ENCODE measurements at regions not wholly inside any gene's neighbourhood (a gene's known extent, or its start where the extent isn't known, plus 50 kb on each side); places are given as distances from the start of the nearest gene placed in this dataset.

- no TSS peak for BruUV-seq (replicated peaks)
- H3K4me3 ChIP-seq (replicated peaks in 1 of 2; ENCODE audit: low read depth in 1 of 2, low read length in 2 of 2), result no peak overlapping the region
- H4K20me1 ChIP-seq (ENCODE audit: insufficient read depth), result no peaks in the 10 kb centered on the region
- peaks cover 33% of the 10 kb centered on the region for H3K27me3 ChIP-seq (ENCODE audit: insufficient read depth, low read length)
- H3K9me2 ChIP-seq (ENCODE audit: insufficient read depth), result no peaks in the 10 kb centered on the region
- H3K79me2 ChIP-seq (ENCODE audit: insufficient read depth, low read length), result no peaks in the 10 kb centered on the region
- TF ChIP-seq SIN3A (IDR thresholded peaks at IDR 0.05; ENCODE audit: low read depth) (no peak), SP1 (IDR thresholded peaks at IDR 0.05; ENCODE audit: low read depth) (no peak), ZBTB33 (IDR thresholded peaks at IDR 0.05; ENCODE audit: extremely low read depth, insufficient replicate concordance, low read length) (no peak), ZNF274 (IDR thresholded peaks at IDR 0.05; ENCODE audit: low read depth, low read length) (no peak), CEBPB (IDR thresholded peaks at IDR 0.05; ENCODE audit: low read depth) (no peak), POLR2A (IDR thresholded peaks at IDR 0.05; ENCODE audit: borderline replicate concordance, extremely low read depth, insufficient read depth, insufficient read length) (no peak), SRF (IDR thresholded peaks at IDR 0.05; ENCODE audit: low read depth) (no peak), ELF1 (IDR thresholded peaks at IDR 0.05; ENCODE audit: borderline replicate concordance, low read depth) (no peak), EZH2phosphoT487 (IDR thresholded peaks at IDR 0.05; ENCODE audit: borderline replicate concordance) (no peak), MAX (IDR thresholded peaks at IDR 0.05) (no peak), REST (IDR thresholded peaks at IDR 0.05; ENCODE audit: low read depth) (no peak), TCF7L2 (IDR thresholded peaks at IDR 0.05; ENCODE audit: borderline replicate concordance, extremely low read depth, insufficient read depth, insufficient read length) (no peak), EZH2 (IDR thresholded peaks at IDR 0.05) (no peak), RAD21 (IDR thresholded peaks at IDR 0.05; ENCODE audit: low read depth) (no peak), YY1 (IDR thresholded peaks at IDR 0.05; ENCODE audit: extremely low read depth, insufficient replicate concordance, low read depth, low read length) (no peak), EGR1 (IDR thresholded peaks at IDR 0.05; ENCODE audit: low read depth) (no peak), FOSL1 (IDR thresholded peaks at IDR 0.05; ENCODE audit: low read depth) (no peak), JUND (IDR thresholded peaks at IDR 0.05) (no peak)
- TF ChIP-seq, protein P1, sequence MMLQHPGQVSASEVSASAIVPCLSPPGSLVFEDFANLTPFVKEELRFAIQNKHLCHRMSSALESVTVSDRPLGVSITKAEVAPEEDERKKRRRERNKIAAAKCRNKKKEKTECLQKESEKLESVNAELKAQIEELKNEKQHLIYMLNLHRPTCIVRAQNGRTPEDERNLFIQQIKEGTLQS (IDR thresholded peaks at IDR 0.05), result no peak
- TF ChIP-seq, protein P2, sequence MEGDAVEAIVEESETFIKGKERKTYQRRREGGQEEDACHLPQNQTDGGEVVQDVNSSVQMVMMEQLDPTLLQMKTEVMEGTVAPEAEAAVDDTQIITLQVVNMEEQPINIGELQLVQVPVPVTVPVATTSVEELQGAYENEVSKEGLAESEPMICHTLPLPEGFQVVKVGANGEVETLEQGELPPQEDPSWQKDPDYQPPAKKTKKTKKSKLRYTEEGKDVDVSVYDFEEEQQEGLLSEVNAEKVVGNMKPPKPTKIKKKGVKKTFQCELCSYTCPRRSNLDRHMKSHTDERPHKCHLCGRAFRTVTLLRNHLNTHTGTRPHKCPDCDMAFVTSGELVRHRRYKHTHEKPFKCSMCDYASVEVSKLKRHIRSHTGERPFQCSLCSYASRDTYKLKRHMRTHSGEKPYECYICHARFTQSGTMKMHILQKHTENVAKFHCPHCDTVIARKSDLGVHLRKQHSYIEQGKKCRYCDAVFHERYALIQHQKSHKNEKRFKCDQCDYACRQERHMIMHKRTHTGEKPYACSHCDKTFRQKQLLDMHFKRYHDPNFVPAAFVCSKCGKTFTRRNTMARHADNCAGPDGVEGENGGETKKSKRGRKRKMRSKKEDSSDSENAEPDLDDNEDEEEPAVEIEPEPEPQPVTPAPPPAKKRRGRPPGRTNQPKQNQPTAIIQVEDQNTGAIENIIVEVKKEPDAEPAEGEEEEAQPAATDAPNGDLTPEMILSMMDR (IDR thresholded peaks at IDR 0.05 in 2 of 3, conservative IDR thresholded peaks at IDR 0.05 in 1 of 3; ENCODE audit: borderline replicate concordance in 1 of 3, insufficient read depth in 1 of 3, low read depth in 2 of 3, low read length in 2 of 3), result no peak
- H3K9me3 ChIP-seq (ENCODE audit: control insufficient read depth in 1 of 2, insufficient read depth in 1 of 2, low read depth in 1 of 2, low read length in 2 of 2), result 0 out of 4 replicates have a peak, but pooled peaks cover 0 to 6% of the 10 kb centered on the region in 2 experiments
- ChIA-PET RAD21 (ENCODE audit: low non-redundant PET in 1 of 2, low total read pairs in 2 of 2, uncharacterized antibody in 2 of 2, unreplicated experiment in 2 of 2) (no interaction called here), POLR2A (no interaction called here), CTCF (no interaction called here)
- no peak overlapping the region for H2AFZ ChIP-seq (ENCODE audit: low read depth, low read length, poor library complexity, severe bottlenecking)
- no peak overlapping the region for H3K27ac ChIP-seq (ENCODE audit: low read depth, low read length)
- intact Hi-C loops (cut with micrococcal nuclease), result no loop called here
- H3K9ac ChIP-seq (ENCODE audit: low read length), result no peak overlapping the region
- ATAC-seq (no peak), DNase-seq (ENCODE audit: low read depth, low spot score) (no peak)
- no peak overlapping the region for H3K4me2 ChIP-seq (ENCODE audit: low read length)
- H3K4me1 ChIP-seq (ENCODE audit: control insufficient read depth in 1 of 2, insufficient read depth in 2 of 2, low read length in 2 of 2), result no peaks in the 10 kb centered on the region
- no peaks in the 10 kb centered on the region for H3K36me3 ChIP-seq (ENCODE audit: control insufficient read depth in 1 of 2, insufficient read depth in 2 of 2, low read length in 2 of 2)
Observed at GRCh38 chr2:360124-360523, 72.2 kb upstream of the ALKAL2 start.

All from HCT116 (cell line).